Small intestine (tissue), 7 donors: ENCODE measurements at regions not wholly inside any gene's neighbourhood (a gene's known extent, or its start where the extent isn't known, plus 50 kb on each side); places are given as distances from the start of the nearest gene placed in this dataset.

Source experiments
- DNase-seq, 2 donors: peaks; one replicate each; pipeline versions ENCODE4 v3.0.0 to v3.0.0-alpha.2; 2013
- FAIRE-seq: peaks from 2 replicates; lab custom pipeline; 2012; peaks lifted over from hg19 to GRCh38; lab: Jason Lieb, UNC
- H3K27ac ChIP-seq, 3 donors: one replicate each; pipeline ENCODE4 v1.5.1; 2013; ENCODE audit warnings: low read length in 2 of 3, mild to moderate bottlenecking in 2 of 3, control low read depth in 1 of 3, inconsistent platforms in 1 of 3, low read depth in 1 of 3, moderate library complexity in 1 of 3
- H3K27me3 ChIP-seq, 3 donors: one replicate each; pipeline ENCODE4 v1.6.1; 2013; ENCODE audit warnings: low read length in 3 of 3, inconsistent platforms in 1 of 3; ENCODE audit not compliant: control insufficient read depth in 3 of 3, insufficient read depth in 3 of 3
- H3K36me3 ChIP-seq, 3 donors: one replicate each; pipeline ENCODE4 v1.6.1; 2013; ENCODE audit warnings: low read length in 3 of 3, inconsistent platforms in 1 of 3, low read depth in 1 of 3, mild to moderate bottlenecking in 1 of 3, moderate library complexity in 1 of 3; ENCODE audit not compliant: control insufficient read depth in 3 of 3, insufficient read depth in 2 of 3
- H3K4me1 ChIP-seq, 3 donors: one replicate each; pipeline ENCODE4 v1.6.1; 2013; ENCODE audit warnings: low read length in 2 of 3, inconsistent platforms in 1 of 3, low read depth in 1 of 3, mild to moderate bottlenecking in 1 of 3, moderate library complexity in 1 of 3; ENCODE audit not compliant: control insufficient read depth in 3 of 3, insufficient read depth in 2 of 3
- H3K4me3 ChIP-seq, 3 donors: one replicate each; pipeline ENCODE4 v1.5.1; 2013; ENCODE audit warnings: low read length in 3 of 3, control low read depth in 1 of 3, inconsistent platforms in 1 of 3, low read depth in 1 of 3, mild to moderate bottlenecking in 1 of 3, moderate library complexity in 1 of 3
- H3K9me3 ChIP-seq, 2 donors: one replicate each; pipeline ENCODE4 v1.6.1; 2013; ENCODE audit warnings: low read depth in 1 of 2, low read length in 1 of 2; ENCODE audit not compliant: control insufficient read depth in 2 of 2, insufficient read depth in 1 of 2
- WGBS, 3 donors: extraction: QIAGEN DNeasy Blood & Tissue Kit; methylation state at CpG; one replicate each; pipeline ENCODE4 v1.1.7; 2013; 5-methylcytosine and 5-hydroxymethylcytosine counted together
- donor health status: healthy with polysubstance abuse.
- donor health status: control.
- donor health status: control.
- donor health status: Bipolar disorder and iron deficiency.
- donor health status: healthy.

GRCh38 chr3:189512821-189513220 is 118.4 kb upstream of the TP63 start:
- DNase-seq (peak; percentile 31 to 90), FAIRE-seq (no peak)
- Histone ChIP-seq H3K36me3 (no peaks in the 10 kb centered on the region), H3K4me1 (peaks cover 0 to 2% (median 0%) of the 10 kb centered on the region in 3 donors), H3K4me3 (no peak overlapping the region), H3K9me3 (peaks cover 0 to 11% of the 10 kb centered on the region in 2 donors), H3K27me3 (no peaks in the 10 kb centered on the region), H3K27ac (peak overlapping the region; percentile 15 to 81 (median 53))

GRCh38 chr3:189513281-189514117 is 117.7 kb upstream of the TP63 start:
- no peak overlapping the region for H3K4me3 ChIP-seq
- no peaks in the 10 kb centered on the region for H3K27me3 ChIP-seq
- peaks cover 0 to 15% of the 10 kb centered on the region in 2 donors for H3K9me3 ChIP-seq
- peak; percentile 31 to 91 for DNase-seq
- peaks cover 0 to 2% (median 0%) of the 10 kb centered on the region in 3 donors for H3K4me1 ChIP-seq
- no peaks in the 10 kb centered on the region for H3K36me3 ChIP-seq
- H3K27ac ChIP-seq, result peak overlapping the region; percentile 15 to 81 (median 77)
- FAIRE-seq, result peak; percentile 47
- WGBS, 3 donors, result 16 to 73% (median 34%) methylated on average over 9 of the region's 9 CpGs

- WGBS, 3 donors, result 65 to 92% (median 78%) methylated on average over 3 of the region's 3 CpGs
Observed at GRCh38 chr3:189516039-189516438, 115.2 kb upstream of the TP63 start.

GRCh38 chr3:189517981-189518380 is 113.2 kb upstream of the TP63 start:
- H3K4me3 ChIP-seq, result no peak overlapping the region
- no peaks in the 10 kb centered on the region for H3K4me1 ChIP-seq
- no peak overlapping the region for H3K27ac ChIP-seq
- FAIRE-seq (no peak), DNase-seq (no peak)
- no peaks in the 10 kb centered on the region for H3K27me3 ChIP-seq
- WGBS, 3 donors, result 92 to 100% (median 94%) methylated on average over 1 of the region's 1 CpG
- peaks cover 0 to 18% of the 10 kb centered on the region in 2 donors for H3K9me3 ChIP-seq
- no peaks in the 10 kb centered on the region for H3K36me3 ChIP-seq

More at GRCh38 chr3:189516039-189516438, 115.2 kb upstream of the TP63 start:
- H3K27ac ChIP-seq, result no peak overlapping the region
- no peak for DNase-seq
- no peaks in the 10 kb centered on the region for H3K36me3 ChIP-seq
- FAIRE-seq, result no peak
- H3K9me3 ChIP-seq, result peaks cover 0 to 18% of the 10 kb centered on the region in 2 donors
- H3K4me3 ChIP-seq, result no peak overlapping the region
- H3K4me1 ChIP-seq, result no peaks in the 10 kb centered on the region
- H3K27me3 ChIP-seq, result no peaks in the 10 kb centered on the region

- no peak overlapping the region for H3K4me3 ChIP-seq
- no peak overlapping the region for H3K27ac ChIP-seq
- H3K9me3 ChIP-seq, result peaks cover 0 to 18% of the 10 kb centered on the region in 2 donors
- no peaks in the 10 kb centered on the region for H3K36me3 ChIP-seq
- DNase-seq (no peak), FAIRE-seq (no peak)
- H3K4me1 ChIP-seq, result no peaks in the 10 kb centered on the region
- no peaks in the 10 kb centered on the region for H3K27me3 ChIP-seq
Observed at GRCh38 chr3:189519458-189519857, 111.7 kb upstream of the TP63 start.

- Histone ChIP-seq H3K9me3 (peaks cover 0 to 6% of the 10 kb centered on the region in 2 donors), H3K4me1 (no peaks in the 10 kb centered on the region), H3K27ac (no peak overlapping the region), H3K27me3 (no peaks in the 10 kb centered on the region), H3K4me3 (no peak overlapping the region), H3K36me3 (no peaks in the 10 kb centered on the region)
- no peak for FAIRE-seq
- WGBS, 3 donors, result 81 to 85% (median 82%) methylated on average over 1 of the region's 1 CpG
- no peak for DNase-seq
Observed at GRCh38 chr3:189529468-189529867, 101.7 kb upstream of the TP63 start.

- Histone ChIP-seq H3K27ac (no peak overlapping the region), H3K9me3 (peaks cover 0 to 6% of the 10 kb centered on the region in 2 donors), H3K27me3 (no peaks in the 10 kb centered on the region), H3K4me3 (no peak overlapping the region), H3K36me3 (no peaks in the 10 kb centered on the region), H3K4me1 (no peaks in the 10 kb centered on the region)
- WGBS, 3 donors, result 87 to 95% (median 88%) methylated on average over 5 of the region's 5 CpGs
- FAIRE-seq (no peak), DNase-seq (no peak)
Observed at GRCh38 chr3:189529889-189530471, 101.2 kb upstream of the TP63 start.

GRCh38 chr3:189530822-189531221 is 100.4 kb upstream of the TP63 start:
- Histone ChIP-seq H3K27me3 (no peaks in the 10 kb centered on the region), H3K4me1 (no peaks in the 10 kb centered on the region), H3K36me3 (no peaks in the 10 kb centered on the region), H3K9me3 (peaks cover 0 to under 1% of the 10 kb centered on the region in 2 donors), H3K4me3 (no peak overlapping the region), H3K27ac (no peak overlapping the region)
- 59 to 73% (median 62%) methylated on average over 4 of the region's 4 CpGs for WGBS, 3 donors
- FAIRE-seq, result no peak
- no peak for DNase-seq
